ENCODE measurements at regions not wholly inside any gene's neighbourhood (a gene's known extent, or its start where the extent isn't known, plus 50 kb on each side); places are given as distances from the start of the nearest gene placed in this dataset.
"Not testable (repeated sequence)": the region's sequence is repeated elsewhere in the genome, so short reads cannot be mapped to it uniquely, and the experiment has no call there.

DNA sequence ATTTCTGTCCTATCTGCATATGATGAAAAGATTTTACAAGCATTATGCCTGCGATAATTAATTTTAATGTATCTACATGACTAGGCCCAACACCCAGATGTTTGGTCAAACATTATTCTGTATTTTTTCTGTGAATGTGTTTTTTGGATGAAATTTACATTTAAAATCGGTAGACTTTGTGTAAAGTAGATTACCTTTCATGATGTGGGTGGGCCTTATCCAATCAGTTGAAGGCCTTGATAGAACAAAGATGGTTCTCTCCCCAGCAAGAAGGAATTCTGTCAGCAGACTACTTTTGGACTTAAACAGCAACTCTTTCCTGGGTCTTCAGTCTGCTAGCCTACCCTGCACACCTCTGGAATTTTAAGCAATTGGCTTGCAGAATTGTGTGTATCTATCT, 844.0 kb downstream of the BRINP3 start (continued):
- TF ChIP-seq, protein P1, sequence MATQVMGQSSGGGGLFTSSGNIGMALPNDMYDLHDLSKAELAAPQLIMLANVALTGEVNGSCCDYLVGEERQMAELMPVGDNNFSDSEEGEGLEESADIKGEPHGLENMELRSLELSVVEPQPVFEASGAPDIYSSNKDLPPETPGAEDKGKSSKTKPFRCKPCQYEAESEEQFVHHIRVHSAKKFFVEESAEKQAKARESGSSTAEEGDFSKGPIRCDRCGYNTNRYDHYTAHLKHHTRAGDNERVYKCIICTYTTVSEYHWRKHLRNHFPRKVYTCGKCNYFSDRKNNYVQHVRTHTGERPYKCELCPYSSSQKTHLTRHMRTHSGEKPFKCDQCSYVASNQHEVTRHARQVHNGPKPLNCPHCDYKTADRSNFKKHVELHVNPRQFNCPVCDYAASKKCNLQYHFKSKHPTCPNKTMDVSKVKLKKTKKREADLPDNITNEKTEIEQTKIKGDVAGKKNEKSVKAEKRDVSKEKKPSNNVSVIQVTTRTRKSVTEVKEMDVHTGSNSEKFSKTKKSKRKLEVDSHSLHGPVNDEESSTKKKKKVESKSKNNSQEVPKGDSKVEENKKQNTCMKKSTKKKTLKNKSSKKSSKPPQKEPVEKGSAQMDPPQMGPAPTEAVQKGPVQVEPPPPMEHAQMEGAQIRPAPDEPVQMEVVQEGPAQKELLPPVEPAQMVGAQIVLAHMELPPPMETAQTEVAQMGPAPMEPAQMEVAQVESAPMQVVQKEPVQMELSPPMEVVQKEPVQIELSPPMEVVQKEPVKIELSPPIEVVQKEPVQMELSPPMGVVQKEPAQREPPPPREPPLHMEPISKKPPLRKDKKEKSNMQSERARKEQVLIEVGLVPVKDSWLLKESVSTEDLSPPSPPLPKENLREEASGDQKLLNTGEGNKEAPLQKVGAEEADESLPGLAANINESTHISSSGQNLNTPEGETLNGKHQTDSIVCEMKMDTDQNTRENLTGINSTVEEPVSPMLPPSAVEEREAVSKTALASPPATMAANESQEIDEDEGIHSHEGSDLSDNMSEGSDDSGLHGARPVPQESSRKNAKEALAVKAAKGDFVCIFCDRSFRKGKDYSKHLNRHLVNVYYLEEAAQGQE (IDR thresholded peaks at IDR 0.05; ENCODE audit: unreplicated experiment) = no peak
- TF ChIP-seq EZH2phosphoT487 (IDR thresholded peaks at IDR 0.05; ENCODE audit: unreplicated experiment) (no peak), EZH2 (IDR thresholded peaks at IDR 0.05; ENCODE audit: low read depth, unreplicated experiment) (no peak), STAT1 (IDR thresholded peaks at IDR 0.05; ENCODE audit: unreplicated experiment) (no peak), ZNF114 (CRISPR knock-in tag; IDR thresholded peaks at IDR 0.05) (no peak)

DNA sequence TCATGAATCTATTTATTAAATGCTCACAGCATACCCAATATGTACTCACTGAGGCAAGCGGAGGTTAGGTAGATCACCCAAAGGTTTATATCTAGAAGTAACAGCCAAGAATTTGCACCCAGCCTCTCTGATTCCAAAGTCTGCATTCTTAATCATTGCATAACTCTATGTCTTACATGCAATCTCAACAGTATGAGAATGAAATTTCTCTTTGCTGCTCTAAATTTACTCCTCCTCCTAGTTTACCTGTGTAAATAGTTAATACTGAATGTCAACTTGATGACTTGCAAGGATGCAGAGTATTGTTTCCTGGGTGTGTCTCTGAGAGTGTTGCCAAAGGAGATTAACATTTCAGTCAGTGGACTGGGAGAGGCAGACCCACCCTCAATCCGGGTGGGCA, 840.6 kb downstream of the BRINP3 start:
- Histone ChIP-seq H3K9me2 (ENCODE audit: insufficient read depth) (no peaks in the 10 kb centered on the region), H3K27ac (ENCODE audit: low read depth) (no peak overlapping the region), H3K4me3 (no peak overlapping the region), H3F3A (replicated peaks; ENCODE audit: low read depth) (no peaks in the 10 kb centered on the region), H3K4me1 (ENCODE audit: insufficient read depth) (no peaks in the 10 kb centered on the region), H3K4me2 (no peak overlapping the region), H3K79me2 (replicated peaks; ENCODE audit: insufficient read depth) (no peaks in the 10 kb centered on the region), H4K20me1 (replicated peaks; ENCODE audit: insufficient read depth) (no peaks in the 10 kb centered on the region), H3K27me3 (ENCODE audit: insufficient read depth) (no peaks in the 10 kb centered on the region), H2AFZ (no peak overlapping the region), H3K36me3 (ENCODE audit: insufficient read depth) (no peaks in the 10 kb centered on the region)
- H3K36me3 Mint-ChIP-seq (ENCODE audit: low read depth) = no peaks in the 10 kb centered on the region
- no peaks in the 10 kb centered on the region for H3K9me3 Mint-ChIP-seq
- ATAC-seq = no peak
- no peak for TF ChIP-seq CREB1 (CRISPR knock-in tag; IDR thresholded peaks at IDR 0.05; ENCODE audit: low read depth)
- no peak for TF ChIP-seq POLR2AphosphoS5 (IDR thresholded peaks at IDR 0.05; ENCODE audit: low read depth)
- no peak for TF ChIP-seq EZH2 (IDR thresholded peaks at IDR 0.05; ENCODE audit: low read depth, unreplicated experiment)
- TF ChIP-seq STAT1 (IDR thresholded peaks at IDR 0.05; ENCODE audit: unreplicated experiment) = no peak
- TF ChIP-seq, protein P2, sequence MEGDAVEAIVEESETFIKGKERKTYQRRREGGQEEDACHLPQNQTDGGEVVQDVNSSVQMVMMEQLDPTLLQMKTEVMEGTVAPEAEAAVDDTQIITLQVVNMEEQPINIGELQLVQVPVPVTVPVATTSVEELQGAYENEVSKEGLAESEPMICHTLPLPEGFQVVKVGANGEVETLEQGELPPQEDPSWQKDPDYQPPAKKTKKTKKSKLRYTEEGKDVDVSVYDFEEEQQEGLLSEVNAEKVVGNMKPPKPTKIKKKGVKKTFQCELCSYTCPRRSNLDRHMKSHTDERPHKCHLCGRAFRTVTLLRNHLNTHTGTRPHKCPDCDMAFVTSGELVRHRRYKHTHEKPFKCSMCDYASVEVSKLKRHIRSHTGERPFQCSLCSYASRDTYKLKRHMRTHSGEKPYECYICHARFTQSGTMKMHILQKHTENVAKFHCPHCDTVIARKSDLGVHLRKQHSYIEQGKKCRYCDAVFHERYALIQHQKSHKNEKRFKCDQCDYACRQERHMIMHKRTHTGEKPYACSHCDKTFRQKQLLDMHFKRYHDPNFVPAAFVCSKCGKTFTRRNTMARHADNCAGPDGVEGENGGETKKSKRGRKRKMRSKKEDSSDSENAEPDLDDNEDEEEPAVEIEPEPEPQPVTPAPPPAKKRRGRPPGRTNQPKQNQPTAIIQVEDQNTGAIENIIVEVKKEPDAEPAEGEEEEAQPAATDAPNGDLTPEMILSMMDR (conservative IDR thresholded peaks at IDR 0.05; ENCODE audit: low read depth in 2 of 2) = no peak
- TF ChIP-seq ZNF114 (CRISPR knock-in tag; IDR thresholded peaks at IDR 0.05) = no peak
- no peak for TF ChIP-seq NANOG (IDR thresholded peaks at IDR 0.05; ENCODE audit: borderline replicate concordance)
- no peaks in the 10 kb centered on the region for H3K27me3 Mint-ChIP-seq (ENCODE audit: insufficient read depth, low read depth, poor library complexity)
- H3K4me1 Mint-ChIP-seq = no peaks in the 10 kb centered on the region; the same call in 2 of the 3 replicates
- no peak overlapping the region for H3K27ac Mint-ChIP-seq
- DNase-seq (ENCODE audit: low spot score) = no peak
- no peak overlapping the region for H3K4me3 Mint-ChIP-seq

DNA sequence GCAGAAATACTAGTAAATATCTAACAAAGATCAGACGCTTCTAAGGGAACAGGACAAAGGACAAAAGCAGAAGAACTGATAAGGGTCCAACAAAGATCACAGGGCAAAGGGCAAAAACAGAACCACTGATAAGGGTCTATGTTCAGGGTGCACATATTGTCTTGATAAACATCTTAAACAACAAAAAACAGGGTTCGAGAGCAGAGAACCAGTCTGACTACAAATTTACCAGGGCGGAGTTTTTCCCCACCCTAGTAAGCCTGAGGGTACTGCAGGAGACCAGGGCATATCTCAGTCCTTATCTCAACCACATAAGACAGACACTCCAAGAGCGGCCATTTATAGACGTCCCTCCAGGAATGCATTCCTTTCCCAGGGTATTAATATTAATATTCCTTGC, 833.5 kb downstream of the BRINP3 start:
- H3K36me3 Mint-ChIP-seq (ENCODE audit: low read depth); H3K36me3 ChIP-seq (ENCODE audit: insufficient read depth); H3K27ac ChIP-seq (ENCODE audit: low read depth); H2AFZ ChIP-seq; H3K4me3 ChIP-seq; H3K27me3 Mint-ChIP-seq (ENCODE audit: insufficient read depth, low read depth, poor library complexity); H3K4me1 ChIP-seq (ENCODE audit: insufficient read depth); ATAC-seq; H3K4me3 Mint-ChIP-seq; DNase-seq (ENCODE audit: low spot score); H3F3A ChIP-seq (replicated peaks; ENCODE audit: low read depth); H3K9me2 ChIP-seq (ENCODE audit: insufficient read depth); H3K4me2 ChIP-seq; H4K20me1 ChIP-seq (replicated peaks; ENCODE audit: insufficient read depth); H3K9me3 Mint-ChIP-seq; H3K4me1 Mint-ChIP-seq; H3K27me3 ChIP-seq (ENCODE audit: insufficient read depth); H3K27ac Mint-ChIP-seq; H3K79me2 ChIP-seq (replicated peaks; ENCODE audit: insufficient read depth): not testable (repeated sequence)

Data from GM23338 (cell line).